Heart right ventricle (tissue), 16 donors: ENCODE measurements at regions not wholly inside any gene's neighbourhood (a gene's known extent, or its start where the extent isn't known, plus 50 kb on each side); places are given as distances from the start of the nearest gene placed in this dataset.

Experiments
- ATAC-seq, 8 donors: fragments of 200-7000 bp; cut with Tn5 transposase; one replicate each; pipeline ENCODE4 v1.9.1; 2020; ENCODE audit warnings: mild to moderate bottlenecking in 8 of 8, moderate library complexity in 8 of 8, moderate number of reproducible peaks in 1 of 8
- DNase-seq, 2 donors: peaks; one replicate each; pipeline ENCODE4 v3.0.0-alpha.2; 2020
- H3K27ac ChIP-seq, 10 donors: fragments of 200-600 bp; sonication (generic) in 2 of 10; one replicate each; pipeline versions ENCODE4 v1.5.0 to v1.8.0; 2020 to 2022; ENCODE audit warnings: mild to moderate bottlenecking in 3 of 10
- H3K27me3 ChIP-seq, 7 donors: fragments of 200-600 bp; one replicate each; pipeline ENCODE4 v1.8.0; 2021 to 2022; ENCODE audit warnings: mild to moderate bottlenecking in 2 of 7
- H3K36me3 ChIP-seq, 9 donors: fragments of 200-600 bp; sonication (generic) in 1 of 9; one replicate each; pipeline versions ENCODE4 v1.5.0 to v1.8.0; 2020 to 2022; ENCODE audit warnings: mild to moderate bottlenecking in 2 of 9
- H3K4me1 ChIP-seq, 9 donors: fragments of 200-600 bp; sonication (generic) in 1 of 9; one replicate each; pipeline versions ENCODE4 v1.5.0 to v1.8.0; 2020 to 2022; ENCODE audit warnings: mild to moderate bottlenecking in 4 of 9
- H3K4me3 ChIP-seq, 10 donors: fragments of 200-600 bp; sonication (generic) in 2 of 10; one replicate each; pipeline versions ENCODE4 v1.5.0 to v1.8.0; 2020 to 2022; ENCODE audit warnings: mild to moderate bottlenecking in 7 of 10, moderate library complexity in 2 of 10
- H3K9me3 ChIP-seq, 11 donors: fragments of 200-600 bp in 10 of 11; sonication (generic) in 2 of 11; one replicate each; pipeline versions ENCODE4 v1.5.0 to v1.8.0; 2013 to 2022; ENCODE audit warnings: mild to moderate bottlenecking in 2 of 11, control low read depth in 1 of 11, moderate library complexity in 1 of 11
- WGBS, 2 donors: extraction: QIAGEN DNeasy Blood & Tissue Kit; methylation state at CpG; one replicate each; pipeline ENCODE4 v1.1.7; 2013; ENCODE audit warnings: inconsistent platforms in 1 of 2; 5-methylcytosine and 5-hydroxymethylcytosine counted together
- intact Hi-C, 10 donors: fragments of 100-400 bp; cut with DNase I; formaldehyde crosslinking; loops; one replicate each; pipeline versions ENCODE4 v1.11.1 to v1.14.2; 2022
- TF ChIP-seq, protein P1 (sequence below), 9 donors: fragments of 200-600 bp; sonication (generic) in 2 of 9; IDR thresholded peaks; one replicate each; pipeline versions ENCODE4 v1.5.0 to v1.8.0; 2021 to 2022; ENCODE audit warnings: antibody characterized with exemption in 9 of 9, mild to moderate bottlenecking in 5 of 9, moderate library complexity in 1 of 9
- donor health status: Arrhythmogenic right ventricular cardiomyopathy.
- donor health status: ischemic (EF 13 %, LVEDD 7.1; RV severe dilation, severe dysfunction).
- donor health status: healthy with polysubstance abuse.
- donor health status: DM: no; HTN: yes; CAD: no.
- donor health status: DM: no; HTN: no; CAD: no.
- donor health status: ischemic (EF 25% LVEDD 6.9; RV normal size, moderate dysfunction).
- donor health status: ischemic (EF 25% LVEDD 5.7; RV mildly dilated, moderate dysfunction).
- donor health status: healthy.
- donor health status: DM: yes; HTN: yes; CAD: no.
- donor health status: Ischemic cardiomyopathy.
- donor health status: ischemic (EF 35%, LVEDD 5.7; RV mildly dilated, moderate dysfunction).
- donor health status: nonischemic (EF 11% LVEDD 7.7; RV severe dilation, severe dysfunction).
- donor health status: DM: yes; HTN: yes; CAD: no.
- donor health status: PGD.
- donor health status: ischemic (EF 29% LVEDD 5.4; RV normal size, mild dysfunction).
- donor health status: nonischemic (EF 23%, LVEDD 6.1; RV moderate dilation, normal function).

GRCh38 chrX:94744786-94745185, 1070.8 kb downstream of the FAM133A start:
- intact Hi-C loops = no loop called here
- Histone ChIP-seq H3K4me3 (no peak overlapping the region), H3K27ac (no peak overlapping the region), H3K36me3 (no peaks in the 10 kb centered on the region), H3K4me1 (no peaks in the 10 kb centered on the region), H3K27me3 (no peaks in the 10 kb centered on the region), H3K9me3 (no peaks in the 10 kb centered on the region)
- WGBS, 2 donors = 74 to 76% methylated on average over 3 of the region's 3 CpGs
- DNase-seq (no peak), ATAC-seq (no peak)
- TF ChIP-seq, protein P1, sequence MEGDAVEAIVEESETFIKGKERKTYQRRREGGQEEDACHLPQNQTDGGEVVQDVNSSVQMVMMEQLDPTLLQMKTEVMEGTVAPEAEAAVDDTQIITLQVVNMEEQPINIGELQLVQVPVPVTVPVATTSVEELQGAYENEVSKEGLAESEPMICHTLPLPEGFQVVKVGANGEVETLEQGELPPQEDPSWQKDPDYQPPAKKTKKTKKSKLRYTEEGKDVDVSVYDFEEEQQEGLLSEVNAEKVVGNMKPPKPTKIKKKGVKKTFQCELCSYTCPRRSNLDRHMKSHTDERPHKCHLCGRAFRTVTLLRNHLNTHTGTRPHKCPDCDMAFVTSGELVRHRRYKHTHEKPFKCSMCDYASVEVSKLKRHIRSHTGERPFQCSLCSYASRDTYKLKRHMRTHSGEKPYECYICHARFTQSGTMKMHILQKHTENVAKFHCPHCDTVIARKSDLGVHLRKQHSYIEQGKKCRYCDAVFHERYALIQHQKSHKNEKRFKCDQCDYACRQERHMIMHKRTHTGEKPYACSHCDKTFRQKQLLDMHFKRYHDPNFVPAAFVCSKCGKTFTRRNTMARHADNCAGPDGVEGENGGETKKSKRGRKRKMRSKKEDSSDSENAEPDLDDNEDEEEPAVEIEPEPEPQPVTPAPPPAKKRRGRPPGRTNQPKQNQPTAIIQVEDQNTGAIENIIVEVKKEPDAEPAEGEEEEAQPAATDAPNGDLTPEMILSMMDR (IDR thresholded peaks at IDR 0.05) = no peak

- no peak for ATAC-seq
- Histone ChIP-seq H3K36me3 (no peaks in the 10 kb centered on the region), H3K27me3 (peaks cover 0 to 12% (median 0%) of the 10 kb centered on the region in 7 donors), H3K4me3 (no peak overlapping the region), H3K27ac (no peak overlapping the region), H3K9me3 (peaks cover 0 to 10% (median 0%) of the 10 kb centered on the region in 11 donors), H3K4me1 (no peaks in the 10 kb centered on the region)
- intact Hi-C loops = loop anchor here in 1 of 10 donors (5.0 kb wide), 1 partner anchor 1956 kb away; no protein-coding TSS in a partner anchor
- no peak for DNase-seq
- TF ChIP-seq, protein P1 (IDR thresholded peaks at IDR 0.05) = no peak
Observed at GRCh38 chrX:94751611-94752010, 1077.6 kb downstream of the FAM133A start.

- peaks cover 0 to 10% (median 0%) of the 10 kb centered on the region in 11 donors for H3K9me3 ChIP-seq
- ATAC-seq = no peak
- no peak overlapping the region for H3K4me3 ChIP-seq
- TF ChIP-seq, protein P1 (IDR thresholded peaks at IDR 0.05) = no peak
- no peak overlapping the region for H3K27ac ChIP-seq
- no peaks in the 10 kb centered on the region for H3K36me3 ChIP-seq
- DNase-seq = no peak
- intact Hi-C loops = loop anchor here in 1 of 10 donors (5.0 kb wide), 1 partner anchor 1955 kb away; no protein-coding TSS in a partner anchor
- H3K4me1 ChIP-seq = no peaks in the 10 kb centered on the region
- peaks cover 0 to 16% (median 0%) of the 10 kb centered on the region in 7 donors for H3K27me3 ChIP-seq
- 84 to 85% methylated on average over 3 of the region's 3 CpGs for WGBS, 2 donors
Observed at GRCh38 chrX:94752434-94753169, 1078.6 kb downstream of the FAM133A start.

GRCh38 chrX:94758130-94758529, 1084.1 kb downstream of the FAM133A start:
- ATAC-seq = no peak
- Histone ChIP-seq H3K9me3 (peaks cover 0 to 10% (median 0%) of the 10 kb centered on the region in 11 donors), H3K27me3 (peaks cover 0 to 18% (median 0%) of the 10 kb centered on the region in 7 donors), H3K27ac (no peak overlapping the region), H3K36me3 (no peaks in the 10 kb centered on the region), H3K4me1 (no peaks in the 10 kb centered on the region), H3K4me3 (no peak overlapping the region)
- DNase-seq = no peak
- intact Hi-C loops = no loop called here
- 8 to 24% methylated on average over 1 of the region's 1 CpG for WGBS, 2 donors
- TF ChIP-seq, protein P1 (IDR thresholded peaks at IDR 0.05) = no peak
